Prostate gland (tissue), 2 donors: ENCODE measurements at regions not wholly inside any gene's neighbourhood (a gene's known extent, or its start where the extent isn't known, plus 50 kb on each side); places are given as distances from the start of the nearest gene placed in this dataset.

Source experiments
- CTCF ChIP-seq, 4 experiments: fragments of 200-600 bp in 2 of 4; fragments of 450-650 bp in 2 of 4; sonication (generic) in 2 of 4; IDR thresholded peaks; 1 replicate in 3 of 4; 2 replicates in 1 of 4; pipeline ENCODE4 v1.5.1; 2016 to 2019; ENCODE audit warnings: antibody characterized with exemption in 4 of 4, mild to moderate bottlenecking in 2 of 4, moderate library complexity in 2 of 4
- POLR2AphosphoS5 ChIP-seq: sonication (generic); formaldehyde crosslinking; IDR thresholded peaks from one replicate; pipeline ENCODE4 v1.6.1; 2017; ENCODE audit warnings: antibody characterized with exemption

- TF ChIP-seq POLR2AphosphoS5 (no peak), CTCF (IDR thresholded peaks at IDR 0.05) (no peak)
Observed at GRCh38 chr4:186002853-186003252, 66.1 kb upstream of the TLR3 start.
